Caco-2 (cell line): ENCODE measurements at regions not wholly inside any gene's neighbourhood (a gene's known extent, or its start where the extent isn't known, plus 50 kb on each side); places are given as distances from the start of the nearest gene placed in this dataset.

Source experiments
- BruUV-seq: library from RNA; stranded (reverse); fragments of 400-500 nt; replicated peaks from 2 replicates; lab custom pipeline; 2021; lab: Mats Ljungman, UMichigan
- CTCF ChIA-PET: fragments of 300-600 bp; sonication (Branson Sonifier 250); formaldehyde crosslinking; loops from one replicate; lab custom pipeline; 2022; ENCODE audit warnings: antibody characterized with exemption; lab: Charles Lee
- POLR2A ChIA-PET: fragments of 300-600 bp; sonication (Branson Sonifier 250); formaldehyde crosslinking; loops from one replicate; lab custom pipeline; 2022; ENCODE audit warnings: antibody characterized with exemption; lab: Charles Lee
- DNase-seq, 2 experiments: peaks; one replicate each; pipeline versions ENCODE4 v3.0.0 to v3.0.0-alpha.2; 2020 to 2022
- H3K27me3 ChIP-seq: replicated peaks from 2 replicates; pipeline ENCODE4 v1.6.0; 2011; ENCODE audit warnings: low read length; ENCODE audit not compliant: control insufficient read depth, insufficient read depth
- H3K36me3 ChIP-seq: 2 replicates; pipeline ENCODE4 v1.5.1; 2011; ENCODE audit warnings: low read length; ENCODE audit not compliant: control insufficient read depth, insufficient read depth
- H3K4me1 ChIP-seq: fragments of 250-450 bp; sonication (Bioruptor Pico); 2 replicates; pipeline ENCODE4 v1.5.1; 2020; ENCODE audit warnings: mild to moderate bottlenecking
- H3K4me3 ChIP-seq: 2 replicates; pipeline ENCODE4 v1.5.1; 2011; ENCODE audit warnings: low read depth, mild to moderate bottlenecking, control low read depth, low read length
- H3K9me3 ChIP-seq: fragments of 250-450 bp; sonication (Bioruptor Pico); 2 replicates; pipeline ENCODE4 v1.5.1; 2020; ENCODE audit warnings: mild to moderate bottlenecking, moderate library complexity
- H3K27ac Mint-ChIP-seq: one replicate; pipeline ENCODE4 v1.8.0; 2022; ENCODE audit warnings: mixed read lengths; ENCODE audit not compliant: unreplicated experiment
- H3K27me3 Mint-ChIP-seq: one replicate; pipeline ENCODE4 v1.8.0; 2022; ENCODE audit warnings: mixed read lengths; ENCODE audit not compliant: insufficient read depth, unreplicated experiment
- H3K36me3 Mint-ChIP-seq: one replicate; pipeline ENCODE4 v1.8.0; 2022; ENCODE audit warnings: mild to moderate bottlenecking, mixed read lengths; ENCODE audit not compliant: insufficient read depth, unreplicated experiment
- H3K4me1 Mint-ChIP-seq: one replicate; pipeline ENCODE4 v1.8.0; 2022; ENCODE audit warnings: low read depth, mixed read lengths; ENCODE audit not compliant: unreplicated experiment
- H3K4me3 Mint-ChIP-seq: one replicate; pipeline ENCODE4 v1.8.0; 2022; ENCODE audit warnings: mild to moderate bottlenecking, moderate library complexity, mixed read lengths; ENCODE audit not compliant: unreplicated experiment
- H3K9me3 Mint-ChIP-seq: one replicate; pipeline ENCODE4 v1.8.0; 2022; ENCODE audit warnings: mixed read lengths; ENCODE audit not compliant: unreplicated experiment
- CTCF ChIP-seq, 2 experiments: fragments of 200-600 bp in 1 of 2; IDR thresholded peaks; 1 replicate in 1 of 2; 2 replicates in 1 of 2; pipeline versions ENCODE4 v1.5.1 to v1.8.0; 2011 to 2022; ENCODE audit warnings: antibody characterized with exemption in 1 of 2, control low read depth in 1 of 2, inconsistent platforms in 1 of 2, low read depth in 1 of 2, low read length in 1 of 2, mild to moderate bottlenecking in 1 of 2, moderate library complexity in 1 of 2; ENCODE audit not compliant: insufficient read depth in 1 of 2, severe bottlenecking in 1 of 2, unreplicated experiment in 1 of 2
- intact Hi-C: fragments of 100-400 bp; cut with micrococcal nuclease; formaldehyde crosslinking; loops from one replicate; pipeline ENCODE4 v1.10.0; 2022; ENCODE audit not compliant: unreplicated experiment

- Mint-ChIP-seq H3K27ac (no peak overlapping the region), H3K9me3 (no peaks in the 10 kb centered on the region), H3K36me3 (no peaks in the 10 kb centered on the region), H3K27me3 (peaks cover 2% of the 10 kb centered on the region), H3K4me1 (no peaks in the 10 kb centered on the region), H3K4me3 (no peak overlapping the region)
- no peak for DNase-seq
- no TSS peak for BruUV-seq
- POLR2A ChIA-PET = no interaction called here
- TF ChIP-seq CTCF (IDR thresholded peaks at IDR 0.05; ENCODE audit: insufficient read depth in 1 of 2, low read depth in 1 of 2, low read length in 1 of 2, severe bottlenecking in 1 of 2, unreplicated experiment in 1 of 2) = no peak
- CTCF ChIA-PET = no interaction called here
- no peaks in the 10 kb centered on the region for H3K36me3 ChIP-seq
- H3K4me1 ChIP-seq = no peaks in the 10 kb centered on the region
- H3K9me3 ChIP-seq = no peaks in the 10 kb centered on the region
- no peaks in the 10 kb centered on the region for H3K27me3 ChIP-seq
- H3K4me3 ChIP-seq = no peak overlapping the region
- intact Hi-C loops = no loop called here
These were observed 390.7 kb downstream of the C12orf75 start for GRCh38 chr12:105721051-105721825.

- H3K27ac Mint-ChIP-seq = no peak overlapping the region
- Histone ChIP-seq H3K9me3 (no peaks in the 10 kb centered on the region), H3K27me3 (no peaks in the 10 kb centered on the region), H3K36me3 (no peaks in the 10 kb centered on the region), H3K4me3 (no peak overlapping the region), H3K4me1 (no peaks in the 10 kb centered on the region)
- no peaks in the 10 kb centered on the region for H3K36me3 Mint-ChIP-seq
- no peaks in the 10 kb centered on the region for H3K4me1 Mint-ChIP-seq
- intact Hi-C loops = no loop called here
- DNase-seq = no peak
- no peak for TF ChIP-seq CTCF (IDR thresholded peaks at IDR 0.05; ENCODE audit: insufficient read depth in 1 of 2, low read depth in 1 of 2, low read length in 1 of 2, severe bottlenecking in 1 of 2, unreplicated experiment in 1 of 2)
- no peak overlapping the region for H3K4me3 Mint-ChIP-seq
- peaks cover 2% of the 10 kb centered on the region for H3K27me3 Mint-ChIP-seq
- BruUV-seq = no TSS peak
- no peaks in the 10 kb centered on the region for H3K9me3 Mint-ChIP-seq
- CTCF ChIA-PET = no interaction called here
- POLR2A ChIA-PET = no interaction called here
These were observed 391.4 kb downstream of the C12orf75 start for GRCh38 chr12:105721891-105722290.

GRCh38 chr12:105723066-105723465 is 392.6 kb downstream of the C12orf75 start:
- no peak overlapping the region for H3K4me3 ChIP-seq
- Mint-ChIP-seq H3K4me1 (no peaks in the 10 kb centered on the region), H3K36me3 (no peaks in the 10 kb centered on the region), H3K27ac (no peak overlapping the region), H3K27me3 (peaks cover 2% of the 10 kb centered on the region), H3K4me3 (no peak overlapping the region), H3K9me3 (no peaks in the 10 kb centered on the region)
- CTCF ChIA-PET = no interaction called here
- no peaks in the 10 kb centered on the region for H3K4me1 ChIP-seq
- H3K36me3 ChIP-seq = no peaks in the 10 kb centered on the region
- no TSS peak for BruUV-seq
- H3K9me3 ChIP-seq = no peaks in the 10 kb centered on the region
- no peak for TF ChIP-seq CTCF (IDR thresholded peaks at IDR 0.05; ENCODE audit: insufficient read depth in 1 of 2, low read depth in 1 of 2, low read length in 1 of 2, severe bottlenecking in 1 of 2, unreplicated experiment in 1 of 2)
- no peak for DNase-seq
- POLR2A ChIA-PET = no interaction called here
- intact Hi-C loops = no loop called here
- H3K27me3 ChIP-seq = no peaks in the 10 kb centered on the region
